ENCODE measurements at regions not wholly inside any gene's neighbourhood (a gene's known extent, or its start where the extent isn't known, plus 50 kb on each side); places are given as distances from the start of the nearest gene placed in this dataset.

DNA sequence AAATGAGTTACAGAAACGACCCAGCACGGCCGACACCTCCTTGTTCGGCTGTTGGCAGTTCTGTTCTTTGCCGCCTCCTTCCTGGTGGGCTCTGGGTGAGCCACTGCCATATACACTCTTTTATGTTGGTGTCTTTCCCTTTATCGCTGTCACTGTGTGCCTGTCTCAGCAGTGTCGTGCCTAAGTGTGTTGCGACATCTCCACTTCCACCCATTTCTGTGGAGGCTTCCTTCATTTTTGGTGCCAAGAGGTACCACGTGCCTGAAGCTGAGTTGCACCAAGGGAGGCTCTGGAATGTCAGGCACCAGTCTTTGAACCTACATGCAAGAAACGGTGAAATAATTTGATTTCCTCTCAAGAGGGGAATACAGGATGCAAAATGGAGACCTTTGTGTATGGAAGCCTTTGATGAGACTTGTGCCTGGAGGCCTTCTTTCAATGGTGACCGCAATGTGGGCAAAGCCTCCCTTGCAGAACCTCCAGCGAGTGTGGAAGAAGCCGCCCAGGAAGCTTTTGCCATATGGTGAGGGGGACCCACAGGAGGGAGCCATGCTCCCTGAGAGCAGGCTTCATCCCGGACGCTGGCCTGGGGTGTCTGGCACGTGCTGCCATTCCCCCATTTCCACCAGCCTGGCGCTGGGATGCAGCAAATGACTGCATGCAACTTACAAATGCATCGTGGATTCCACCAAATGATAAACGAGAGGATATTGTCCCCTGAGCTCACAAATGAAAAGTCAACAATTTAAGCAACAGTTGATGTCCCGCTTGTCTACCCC lies 136.2 kb downstream of the TEX29 start:
- no peak for DNase-seq

GRCh38 chr13:111458001-111458531 lies 137.6 kb downstream of the TEX29 start:
- no peak for DNase-seq

DNA sequence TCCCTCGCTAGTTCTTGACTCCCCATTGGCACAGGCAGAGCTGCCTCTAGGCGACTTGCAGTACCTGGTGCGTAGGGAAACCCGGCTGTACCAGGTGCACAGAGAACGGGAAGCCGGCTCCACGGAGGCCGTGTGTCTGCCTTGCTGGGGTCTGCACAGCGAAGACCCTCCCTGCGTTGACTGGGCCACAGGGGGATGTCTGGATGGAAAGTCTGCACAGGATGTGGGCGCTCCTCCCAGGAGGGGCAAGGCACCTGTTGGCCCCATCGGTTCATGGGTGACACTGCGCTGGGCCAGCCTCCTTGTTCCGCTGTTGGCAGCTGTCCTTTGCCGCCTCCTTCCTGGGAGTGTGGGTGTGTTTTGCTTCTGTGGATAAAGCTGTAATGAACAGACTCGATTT lies 138.3 kb downstream of the TEX29 start:
- no peak for DNase-seq

DNA sequence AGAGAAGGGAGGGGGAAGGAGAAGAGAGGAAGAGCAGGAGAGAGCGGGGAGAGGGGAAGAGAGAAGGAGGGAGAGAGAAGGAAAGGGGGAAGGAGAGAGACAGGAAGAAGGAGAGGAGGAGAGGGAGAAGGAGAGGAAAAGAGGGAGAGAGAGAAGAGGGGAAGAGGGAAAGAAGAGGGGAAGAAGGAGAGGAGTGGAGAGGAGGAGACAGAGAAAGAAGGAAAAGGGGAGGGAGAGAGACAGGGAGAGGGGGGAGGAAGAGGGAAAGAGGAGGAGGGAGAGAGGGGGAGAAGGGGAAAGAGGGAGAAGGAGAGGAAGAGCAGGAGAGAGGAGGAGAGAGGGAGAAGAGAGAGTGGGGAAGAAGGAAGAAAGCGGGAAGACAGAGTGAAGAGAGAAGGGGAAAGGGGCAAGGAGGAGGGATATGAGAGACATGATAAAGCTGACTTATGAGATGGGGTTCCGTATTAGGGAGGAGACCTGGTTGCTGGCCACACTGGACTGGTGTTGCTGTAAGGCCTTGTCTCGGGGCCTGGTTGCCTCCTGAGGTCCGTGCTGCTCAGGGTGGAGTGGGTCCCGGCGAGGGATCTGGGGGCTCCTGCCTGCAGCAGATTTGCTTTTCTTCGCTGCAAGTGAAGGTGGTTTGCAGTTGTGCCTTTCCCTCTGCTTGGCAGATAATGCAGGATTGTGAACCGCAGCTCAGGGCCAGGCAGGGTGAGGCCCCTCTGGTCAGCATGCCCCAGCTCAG lies 139.5 kb downstream of the TEX29 start:
- no peak for DNase-seq

- DNase-seq: no peak
Observed at GRCh38 chr13:111460548-111461444, 140.4 kb downstream of the TEX29 start.

DNA sequence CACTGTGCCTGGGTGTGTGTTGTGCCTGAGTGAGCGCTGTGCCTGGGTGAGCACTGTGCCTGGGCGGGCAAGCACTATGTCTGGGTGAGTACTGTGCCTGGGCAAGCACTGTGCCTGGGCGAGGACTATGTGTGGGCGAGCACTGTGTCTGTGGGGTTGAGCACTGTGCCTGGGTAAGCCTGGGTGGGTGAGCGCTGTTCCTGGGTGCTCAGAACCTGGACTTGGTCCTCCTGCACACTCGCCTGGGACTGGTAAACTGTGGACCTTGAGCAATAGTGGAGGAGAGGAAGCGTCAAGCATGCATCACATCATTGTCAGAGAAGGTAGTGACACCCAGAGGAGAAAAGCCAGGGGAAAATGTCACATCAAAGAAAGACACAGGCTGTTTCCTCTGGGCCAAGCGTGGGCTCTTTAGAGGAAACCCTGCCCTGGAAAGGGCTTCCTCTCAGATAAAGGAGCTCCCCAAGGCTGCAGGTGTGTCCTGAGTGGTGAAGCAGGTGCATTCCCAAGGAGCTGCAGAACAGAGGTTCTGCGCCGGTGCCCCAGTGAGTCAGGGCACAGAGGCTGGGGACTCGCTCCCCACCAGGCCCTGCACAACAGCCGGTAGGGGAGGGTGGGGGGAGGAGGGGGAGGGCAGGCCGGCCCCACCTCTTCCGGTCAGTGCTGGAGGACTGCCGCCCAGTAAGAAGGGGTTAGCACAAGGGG lies 141.2 kb downstream of the TEX29 start:
- no peak for DNase-seq

DNA sequence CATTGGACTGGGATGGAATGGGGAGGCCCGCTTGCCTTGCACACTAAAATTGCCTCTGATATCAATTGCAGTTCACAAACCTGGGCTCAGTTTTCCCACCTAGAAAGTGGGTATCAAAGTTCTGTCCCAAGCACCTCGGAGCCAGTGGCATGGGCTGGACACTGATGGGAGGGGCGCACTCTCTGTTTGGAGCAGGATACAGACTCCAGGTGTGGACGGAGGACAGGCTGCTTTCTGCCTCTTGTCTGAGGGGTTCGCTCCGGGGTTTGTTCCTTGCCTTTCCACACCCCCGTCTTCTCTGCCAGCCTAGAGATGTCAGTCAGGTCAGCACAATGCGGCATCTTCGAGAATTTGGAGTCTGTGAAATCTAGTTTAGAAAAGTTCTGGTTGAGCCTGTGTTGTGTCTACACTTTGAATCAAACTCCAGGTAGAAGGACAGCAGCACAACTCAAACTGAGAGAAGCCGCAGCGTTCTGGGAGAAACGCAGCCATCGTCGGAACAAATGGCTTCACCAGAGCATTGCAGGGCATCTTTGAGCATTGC lies 141.9 kb downstream of the TEX29 start:
- no peak for DNase-seq

- DNase-seq: no peak
Observed at GRCh38 chr13:111462944-111463343, 142.5 kb downstream of the TEX29 start.

- DNase-seq: no peak
Observed at GRCh38 chr13:111467111-111467890, 146.9 kb downstream of the TEX29 start.

DNA sequence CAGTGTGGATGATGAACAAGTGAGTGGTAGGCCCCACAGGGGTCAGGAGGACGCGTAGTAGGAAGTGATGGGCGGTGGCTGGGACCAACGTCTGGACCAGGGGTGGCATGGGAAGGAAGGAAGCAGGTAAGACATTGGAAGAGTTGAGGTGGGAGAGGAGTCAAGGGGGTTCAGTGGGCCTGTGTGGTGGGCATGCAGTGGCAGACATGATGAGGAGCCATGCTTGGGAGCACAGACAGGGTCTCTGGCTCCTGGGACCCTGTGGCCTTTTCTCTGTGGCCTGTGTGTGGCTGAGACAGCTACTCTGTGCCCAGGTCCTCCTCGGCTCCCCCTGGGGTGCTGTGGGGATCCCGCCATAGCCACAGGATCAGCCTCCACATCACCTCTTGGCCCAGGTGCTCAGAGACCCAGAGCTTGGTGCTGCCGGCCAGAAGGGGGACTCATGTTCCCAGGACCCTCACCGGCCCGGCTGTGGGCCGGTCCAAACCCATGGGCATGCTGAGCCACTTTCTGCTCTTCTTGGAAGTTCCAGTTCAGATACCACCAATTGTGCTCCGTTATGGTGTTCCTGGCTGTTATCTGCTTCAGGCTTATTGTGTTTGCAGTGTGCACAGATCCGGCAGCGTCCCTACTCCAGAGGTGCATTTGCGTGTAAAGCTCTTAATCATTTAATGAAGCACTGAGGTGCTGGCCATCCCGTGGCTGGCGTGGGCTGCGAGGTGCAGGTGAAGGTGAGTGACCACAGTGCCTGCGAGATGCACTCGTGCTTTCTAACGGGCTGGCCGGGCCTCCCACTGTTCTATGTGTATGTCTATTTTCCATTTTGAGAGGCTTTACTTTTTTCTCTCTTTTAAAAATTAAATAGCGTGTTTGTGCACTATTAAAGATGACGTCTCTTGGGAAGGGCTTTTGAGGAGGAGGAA lies 147.9 kb downstream of the TEX29 start:
- DNase-seq: no peak

DNA sequence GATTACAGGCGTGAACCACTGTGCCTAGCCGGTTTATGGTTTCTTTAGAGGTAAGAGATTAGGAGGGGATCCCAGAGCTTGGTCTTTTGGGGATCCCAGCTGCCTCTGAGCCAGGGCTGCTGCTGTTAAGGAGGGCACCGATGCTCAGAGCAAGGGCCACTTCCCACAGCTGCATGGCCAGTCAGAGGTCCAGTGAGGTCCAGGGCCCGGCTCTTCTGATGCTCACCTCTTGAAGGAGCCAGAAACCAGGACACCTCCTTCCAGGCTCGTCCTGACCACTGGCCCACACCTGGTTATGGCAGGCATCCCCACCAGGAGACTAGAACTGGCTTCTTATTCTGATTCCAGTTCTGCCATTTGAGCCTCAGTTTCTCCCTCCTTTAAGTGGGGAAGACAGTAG lies 149.0 kb downstream of the TEX29 start:
- no peak for DNase-seq

DNA sequence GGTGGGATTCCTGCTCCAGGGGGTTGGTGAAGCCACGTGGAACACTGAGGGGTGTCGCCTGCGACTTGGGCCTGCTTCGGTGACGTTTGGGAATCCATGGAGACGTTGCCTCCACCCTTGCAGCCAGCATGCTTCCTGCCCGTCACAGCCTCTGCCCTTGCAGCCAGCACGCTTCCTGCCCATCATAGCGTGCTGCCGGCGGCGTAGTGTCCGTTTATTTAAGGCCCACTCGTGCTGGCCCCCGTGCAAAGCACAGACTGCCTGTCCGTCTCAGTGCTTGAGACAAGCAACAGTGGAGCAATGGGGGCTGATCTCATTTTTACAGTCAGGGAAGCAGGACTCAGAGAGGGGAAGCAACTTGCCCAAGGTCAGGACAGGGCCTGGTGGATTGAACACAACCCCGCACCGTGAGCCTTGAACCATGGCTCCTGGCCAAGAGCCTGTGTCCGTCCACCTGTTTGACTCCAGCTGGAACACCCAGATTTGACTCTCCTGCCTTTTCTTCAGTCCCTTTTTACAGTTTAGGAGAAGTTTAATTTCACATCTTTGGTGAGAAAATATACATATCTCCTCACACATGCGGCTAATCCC lies 149.6 kb downstream of the TEX29 start:
- DNase-seq: no peak

- no peak for DNase-seq
Observed at GRCh38 chr13:111470933-111471332, 150.5 kb downstream of the TEX29 start.

- DNase-seq: no peak
Observed at GRCh38 chr13:111472083-111472482, 151.6 kb downstream of the TEX29 start.

GRCh38 chr13:111472559-111473460 lies 152.4 kb downstream of the TEX29 start:
- DNase-seq: no peak

DNA sequence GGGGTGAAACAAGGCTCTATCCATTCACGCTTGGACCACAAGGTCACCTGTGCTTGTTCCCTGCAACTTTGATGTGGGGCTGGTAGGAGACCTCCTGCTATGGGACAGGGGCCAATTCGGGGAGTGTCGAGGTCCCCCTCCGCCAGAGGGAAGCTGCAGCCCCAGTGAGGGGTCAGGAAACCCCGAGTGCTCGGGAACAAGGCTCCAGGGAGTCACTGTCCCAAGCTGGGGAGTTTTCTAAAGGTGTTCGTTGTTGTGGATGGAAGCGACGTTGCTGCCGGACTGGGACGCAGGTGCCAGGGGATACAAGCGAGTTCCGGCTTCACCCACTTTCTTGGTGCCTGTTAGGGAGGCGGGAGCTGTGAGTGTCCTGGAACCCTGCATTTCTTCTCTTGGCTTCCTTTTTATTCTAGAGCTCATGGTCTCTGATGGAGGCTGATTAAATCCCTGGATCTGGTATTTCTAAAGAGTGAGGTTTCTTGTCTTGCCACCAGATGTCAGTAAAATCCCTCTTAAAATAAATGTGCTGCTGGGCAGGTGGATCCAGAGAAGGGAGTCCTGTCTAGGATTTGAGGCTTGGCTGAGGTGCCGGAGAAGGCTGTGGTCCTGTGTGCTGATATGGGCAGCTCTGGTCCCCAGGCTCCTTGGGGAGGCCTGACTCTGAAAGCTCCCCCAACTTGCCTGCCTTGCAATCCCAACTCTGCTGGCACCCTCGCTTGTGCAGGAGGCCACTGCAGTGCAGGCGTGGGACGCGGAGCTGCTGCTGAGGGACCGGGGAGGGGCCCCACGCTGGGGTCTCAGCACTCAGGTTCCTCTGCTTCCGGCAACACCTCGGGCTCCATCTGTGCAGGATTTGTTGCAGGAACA lies 153.9 kb downstream of the TEX29 start:
- no peak for DNase-seq

- no peak for DNase-seq
Observed at GRCh38 chr13:111475488-111475887, 155.0 kb downstream of the TEX29 start.

GRCh38 chr13:111476197-111476596 lies 155.8 kb downstream of the TEX29 start:
- no peak for DNase-seq

Measured in activated naive CD4-positive, alpha-beta T cell (primary cell).